ENCODE measurements at regions not wholly inside any gene's neighbourhood (a gene's known extent, or its start where the extent isn't known, plus 50 kb on each side); places are given as distances from the start of the nearest gene placed in this dataset.

GRCh38 chr6:14618759-14619418 is 501.3 kb downstream of the CD83 start:
- TF ChIP-seq CTCF (IDR thresholded peaks at IDR 0.05; ENCODE audit: poor library complexity, severe bottlenecking): no peak
- no peak for TF ChIP-seq POLR2AphosphoS5 (IDR thresholded peaks at IDR 0.05)
- no peak for TF ChIP-seq EZH2 (IDR thresholded peaks at IDR 0.05; ENCODE audit: borderline replicate concordance, insufficient read depth, low read length, poor library complexity, severe bottlenecking)
- TF ChIP-seq REST (IDR thresholded peaks at IDR 0.05; ENCODE audit: borderline replicate concordance): no peak
- no peak for TF ChIP-seq SMC3 (conservative IDR thresholded peaks at IDR 0.05; ENCODE audit: poor library complexity)
- TF ChIP-seq EP300 (conservative IDR thresholded peaks at IDR 0.05; ENCODE audit: poor library complexity, severe bottlenecking): no peak
- TF ChIP-seq TAF1 (IDR thresholded peaks at IDR 0.05; ENCODE audit: low read depth): no peak
- no peak for TF ChIP-seq MXI1 (conservative IDR thresholded peaks at IDR 0.05; ENCODE audit: poor library complexity, severe bottlenecking)
- TF ChIP-seq RAD21 (conservative IDR thresholded peaks at IDR 0.05): no peak
